ENCODE measurements at regions not wholly inside any gene's neighbourhood (a gene's known extent, or its start where the extent isn't known, plus 50 kb on each side); places are given as distances from the start of the nearest gene placed in this dataset.

GRCh38 chr3:74413547-74414241 lies 200.8 kb downstream of the CNTN3 start:
- TF ChIP-seq ZFX (IDR thresholded peaks at IDR 0.05) (no peak), CTCF (conservative IDR thresholded peaks at IDR 0.05) (no peak)
- H3K27ac ChIP-seq, result no peak overlapping the region

GRCh38 chr3:74410276-74410941 lies 204.1 kb downstream of the CNTN3 start:
- no peak overlapping the region for H3K27ac ChIP-seq
- TF ChIP-seq ZFX (IDR thresholded peaks at IDR 0.05), result no peak
- TF ChIP-seq CTCF (conservative IDR thresholded peaks at IDR 0.05), result no peak

- TF ChIP-seq CTCF (conservative IDR thresholded peaks at IDR 0.05), result no peak
- no peak for TF ChIP-seq ZFX (IDR thresholded peaks at IDR 0.05)
- no peak overlapping the region for H3K27ac ChIP-seq
Observed at GRCh38 chr3:74409066-74409465, 205.4 kb downstream of the CNTN3 start.

- H3K27ac ChIP-seq, result no peak overlapping the region
- no peak for TF ChIP-seq CTCF (conservative IDR thresholded peaks at IDR 0.05)
- TF ChIP-seq ZFX (IDR thresholded peaks at IDR 0.05), result no peak
Observed at GRCh38 chr3:74403307-74403706, 211.2 kb downstream of the CNTN3 start.

- no peak overlapping the region for H3K27ac ChIP-seq
- TF ChIP-seq ZFX (IDR thresholded peaks at IDR 0.05), result no peak
- no peak for TF ChIP-seq CTCF (conservative IDR thresholded peaks at IDR 0.05)
Observed at GRCh38 chr3:74402821-74403220, 211.6 kb downstream of the CNTN3 start.

GRCh38 chr3:74393426-74393825 lies 221.0 kb downstream of the CNTN3 start:
- H3K27ac ChIP-seq, result no peak overlapping the region; the same call in 1 of the 2 replicates
- TF ChIP-seq ZFX (IDR thresholded peaks at IDR 0.05) (no peak), CTCF (conservative IDR thresholded peaks at IDR 0.05) (no peak)

- TF ChIP-seq CTCF (conservative IDR thresholded peaks at IDR 0.05), result no peak
- TF ChIP-seq ZFX (IDR thresholded peaks at IDR 0.05), result no peak
- H3K27ac ChIP-seq, result no peak overlapping the region
Observed at GRCh38 chr3:74390121-74390877, 224.2 kb downstream of the CNTN3 start.

All from C4-2B (cell line).